Sigmoid colon (tissue), 6 donors: ENCODE measurements at regions not wholly inside any gene's neighbourhood (a gene's known extent, or its start where the extent isn't known, plus 50 kb on each side); places are given as distances from the start of the nearest gene placed in this dataset.

Experiments used
- DNase-seq: peaks from one replicate; pipeline ENCODE4 v3.0.0-alpha.2; 2019
- H3K27ac ChIP-seq, 4 donors: fragments of 200-600 bp; sonication (generic); one replicate each; pipeline ENCODE4 v1.5.1; 2016 to 2019; ENCODE audit warnings: mild to moderate bottlenecking in 1 of 4
- H3K27me3 ChIP-seq, 3 donors: fragments of 200-600 bp; sonication (generic); one replicate each; pipeline ENCODE4 v1.5.1; 2019; ENCODE audit warnings: mild to moderate bottlenecking in 1 of 3
- H3K36me3 ChIP-seq, 4 donors: fragments of 200-600 bp; sonication (generic); one replicate each; pipeline ENCODE4 v1.5.1; 2016 to 2019
- H3K4me1 ChIP-seq, 4 donors: fragments of 200-600 bp; sonication (generic); one replicate each; pipeline ENCODE4 v1.5.1; 2017 to 2019
- H3K4me3 ChIP-seq, 4 donors: fragments of 200-600 bp; sonication (generic); one replicate each; pipeline ENCODE4 v1.5.1; 2017 to 2019; ENCODE audit warnings: mild to moderate bottlenecking in 2 of 4, moderate library complexity in 1 of 4
- H3K9me3 ChIP-seq, 4 donors: fragments of 200-600 bp in 3 of 4; sonication (generic) in 3 of 4; one replicate each; pipeline versions ENCODE4 v1.5.1 to v1.6.1; 2013 to 2019
- CTCF ChIP-seq, 4 experiments: fragments of 450-650 bp in 3 of 4; fragments of 200-600 bp in 1 of 4; IDR thresholded peaks; one replicate each; pipeline ENCODE4 v1.5.1; 2016 to 2019; ENCODE audit warnings: antibody characterized with exemption in 4 of 4, mild to moderate bottlenecking in 3 of 4, moderate library complexity in 2 of 4
- EP300 ChIP-seq, 4 donors: sonication (generic); formaldehyde crosslinking; IDR thresholded peaks; one replicate each; pipeline ENCODE4 v1.6.1; 2017; ENCODE audit warnings: antibody characterized with exemption in 4 of 4
- POLR2A ChIP-seq, 2 donors: fragments of 450-650 bp; IDR thresholded peaks; one replicate each; pipeline ENCODE4 v1.6.1; 2016; ENCODE audit warnings: antibody characterized with exemption in 2 of 2, mild to moderate bottlenecking in 2 of 2, moderate library complexity in 2 of 2
- POLR2AphosphoS5 ChIP-seq, 4 donors: sonication (generic); formaldehyde crosslinking; IDR thresholded peaks; one replicate each; pipeline ENCODE4 v1.6.1; 2017; ENCODE audit warnings: antibody characterized with exemption in 4 of 4
- WGBS, 2 donors: extraction: QIAGEN DNeasy Blood & Tissue Kit; methylation state at CpG; one replicate each; pipeline ENCODE4 v1.1.7; 2013; 5-methylcytosine and 5-hydroxymethylcytosine counted together
- intact Hi-C: fragments of 100-400 bp; cut with DNase I; formaldehyde crosslinking; loops from one replicate; pipeline ENCODE4 v1.15.1; 2023
- donor health status: healthy with polysubstance abuse.
- donor health status: healthy.

- no peak for TF ChIP-seq POLR2AphosphoS5 (IDR thresholded peaks at IDR 0.05)
- TF ChIP-seq CTCF (IDR thresholded peaks at IDR 0.05), result no peak
- no peak for TF ChIP-seq POLR2A (IDR thresholded peaks at IDR 0.05)
- TF ChIP-seq EP300 (IDR thresholded peaks at IDR 0.05), result no peak
- DNase-seq, result no peak
- no peaks in the 10 kb centered on the region for H3K4me1 ChIP-seq
- 44 to 55% methylated on average over 2 of the region's 2 CpGs for WGBS, 2 donors
- H3K27ac ChIP-seq, result no peak overlapping the region
- no peak overlapping the region for H3K4me3 ChIP-seq
- no peaks in the 10 kb centered on the region for H3K36me3 ChIP-seq
- no peaks in the 10 kb centered on the region for H3K27me3 ChIP-seq
- no peaks in the 10 kb centered on the region for H3K9me3 ChIP-seq
- intact Hi-C loops, result no loop called here
Observed at GRCh38 chr3:166367947-166368533, 530.8 kb upstream of the BCHE start.

GRCh38 chr3:166362698-166363097 is 525.5 kb upstream of the BCHE start:
- WGBS, 2 donors, result 11 to 38% methylated on average over 2 of the region's 2 CpGs
- intact Hi-C loops, result no loop called here
- Histone ChIP-seq H3K36me3 (no peaks in the 10 kb centered on the region), H3K27me3 (no peaks in the 10 kb centered on the region), H3K9me3 (no peaks in the 10 kb centered on the region), H3K4me1 (no peaks in the 10 kb centered on the region), H3K4me3 (no peak overlapping the region), H3K27ac (no peak overlapping the region)
- no peak for TF ChIP-seq EP300 (IDR thresholded peaks at IDR 0.05)
- TF ChIP-seq CTCF (IDR thresholded peaks at IDR 0.05), result no peak
- no peak for TF ChIP-seq POLR2AphosphoS5 (IDR thresholded peaks at IDR 0.05)
- TF ChIP-seq POLR2A (IDR thresholded peaks at IDR 0.05), result no peak
- no peak for DNase-seq

- intact Hi-C loops, result no loop called here
- Histone ChIP-seq H3K27me3 (no peaks in the 10 kb centered on the region), H3K9me3 (no peaks in the 10 kb centered on the region), H3K4me1 (no peaks in the 10 kb centered on the region), H3K36me3 (no peaks in the 10 kb centered on the region), H3K27ac (no peak overlapping the region), H3K4me3 (no peak overlapping the region)
- no peak for DNase-seq
- no peak for TF ChIP-seq EP300 (IDR thresholded peaks at IDR 0.05)
- TF ChIP-seq CTCF (IDR thresholded peaks at IDR 0.05), result no peak
- TF ChIP-seq POLR2A (IDR thresholded peaks at IDR 0.05), result no peak
- TF ChIP-seq POLR2AphosphoS5 (IDR thresholded peaks at IDR 0.05), result no peak
Observed at GRCh38 chr3:166360720-166361119, 523.5 kb upstream of the BCHE start.

GRCh38 chr3:166351461-166351860 is 514.2 kb upstream of the BCHE start:
- H3K27ac ChIP-seq, result no peak overlapping the region
- H3K9me3 ChIP-seq, result peaks cover 0 to 12% (median 4%) of the 10 kb centered on the region in 4 donors
- H3K36me3 ChIP-seq, result no peaks in the 10 kb centered on the region
- no peak for DNase-seq
- no peaks in the 10 kb centered on the region for H3K4me1 ChIP-seq
- H3K27me3 ChIP-seq, result no peaks in the 10 kb centered on the region
- 58 to 64% methylated on average over 1 of the region's 1 CpG for WGBS, 2 donors
- TF ChIP-seq POLR2A (IDR thresholded peaks at IDR 0.05) (no peak), CTCF (IDR thresholded peaks at IDR 0.05) (no peak), EP300 (IDR thresholded peaks at IDR 0.05) (no peak), POLR2AphosphoS5 (IDR thresholded peaks at IDR 0.05) (no peak)
- intact Hi-C loops, result no loop called here
- H3K4me3 ChIP-seq, result no peak overlapping the region

GRCh38 chr3:166340604-166341266 is 503.5 kb upstream of the BCHE start:
- H3K27me3 ChIP-seq, result no peaks in the 10 kb centered on the region
- H3K27ac ChIP-seq, result no peak overlapping the region
- H3K9me3 ChIP-seq, result no peaks in the 10 kb centered on the region
- no peaks in the 10 kb centered on the region for H3K4me1 ChIP-seq
- H3K4me3 ChIP-seq, result no peak overlapping the region
- no peak for DNase-seq
- H3K36me3 ChIP-seq, result no peaks in the 10 kb centered on the region
- TF ChIP-seq POLR2A (IDR thresholded peaks at IDR 0.05) (no peak), EP300 (IDR thresholded peaks at IDR 0.05) (no peak), POLR2AphosphoS5 (IDR thresholded peaks at IDR 0.05) (no peak), CTCF (IDR thresholded peaks at IDR 0.05) (no peak)
- intact Hi-C loops, result no loop called here
